GM19463 (cell line): ENCODE measurements at regions not wholly inside any gene's neighbourhood (a gene's known extent, or its start where the extent isn't known, plus 50 kb on each side); places are given as distances from the start of the nearest gene placed in this dataset.

Source experiments
- ATAC-seq: cut with Tn5 transposase; IDR thresholded peaks from one replicate; pipeline ENCODE4 v1.9.1; 2021; ENCODE audit warnings: mild to moderate bottlenecking, moderate library complexity; ENCODE audit not compliant: unreplicated experiment

DNA sequence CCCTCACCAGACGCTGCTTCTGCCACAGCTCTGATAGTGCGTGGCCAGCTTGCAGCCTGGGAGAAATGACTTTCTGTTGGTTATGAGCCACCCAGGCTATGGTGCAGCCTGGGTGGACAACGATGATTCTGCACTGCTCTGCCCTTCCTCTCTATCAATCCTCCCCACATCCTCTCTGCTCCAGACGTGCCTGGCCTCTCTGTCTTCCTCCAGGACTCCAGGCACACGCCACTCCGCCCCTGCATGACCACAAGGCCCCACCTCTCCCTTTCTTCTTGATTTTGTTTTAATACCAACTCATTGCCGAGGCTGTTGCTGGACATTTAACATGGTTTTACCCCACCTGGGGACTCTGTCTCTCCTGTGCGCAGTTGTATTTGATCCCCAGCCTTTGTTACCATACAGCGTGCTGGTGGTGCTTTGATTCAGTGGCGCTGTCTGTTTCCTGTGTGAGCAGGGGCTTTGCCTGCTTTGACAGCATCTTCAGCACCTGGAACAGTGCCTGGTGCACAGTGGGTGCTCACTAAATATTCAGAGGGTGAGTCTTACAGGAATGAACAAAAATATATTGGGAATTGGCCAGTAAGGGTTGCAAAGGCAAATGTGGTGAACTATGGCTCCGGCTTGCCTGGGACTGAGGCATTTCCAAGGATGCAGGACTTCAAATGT is 280.9 kb downstream of the CDH26 start:
- no peak for ATAC-seq

DNA sequence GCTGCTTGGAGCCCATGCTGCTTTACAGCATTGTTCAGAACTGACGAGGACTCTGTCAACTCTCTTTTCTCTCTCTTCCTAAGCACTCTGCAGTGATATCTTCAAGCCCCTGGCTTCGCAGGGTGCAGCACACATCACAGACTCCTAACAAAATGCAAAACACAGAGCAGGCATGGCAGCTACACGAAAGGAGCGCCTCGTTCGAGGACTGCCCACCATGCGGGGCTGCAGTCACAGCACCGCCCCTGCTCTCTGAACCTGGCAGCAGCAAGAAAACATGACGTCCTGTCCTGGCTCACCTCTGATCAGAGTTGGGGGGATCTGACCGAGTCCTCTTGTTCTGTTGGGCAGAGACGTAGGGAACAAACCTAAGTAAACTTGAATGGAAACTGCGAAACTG is 281.7 kb downstream of the CDH26 start:
- ATAC-seq: no peak

DNA sequence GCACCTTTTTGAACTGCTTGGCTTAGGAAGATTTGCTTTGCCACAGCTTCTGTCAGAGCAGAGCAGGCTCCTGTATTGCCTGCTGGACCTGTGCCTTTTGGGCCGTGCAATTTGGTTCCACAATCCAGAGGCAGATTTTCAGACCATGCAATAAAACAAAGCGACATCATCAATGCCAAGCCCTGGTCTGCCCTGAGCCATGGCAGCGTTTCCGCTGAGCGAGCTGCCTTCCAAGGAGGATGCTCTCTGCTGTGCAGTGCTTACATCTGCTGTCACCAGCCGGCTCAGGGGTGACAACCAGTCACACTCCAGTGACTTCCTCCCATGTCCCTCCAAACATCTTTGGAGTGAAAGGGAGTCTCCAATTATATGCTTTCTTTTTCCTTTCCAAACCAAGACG is 282.2 kb downstream of the CDH26 start:
- ATAC-seq: no peak

DNA sequence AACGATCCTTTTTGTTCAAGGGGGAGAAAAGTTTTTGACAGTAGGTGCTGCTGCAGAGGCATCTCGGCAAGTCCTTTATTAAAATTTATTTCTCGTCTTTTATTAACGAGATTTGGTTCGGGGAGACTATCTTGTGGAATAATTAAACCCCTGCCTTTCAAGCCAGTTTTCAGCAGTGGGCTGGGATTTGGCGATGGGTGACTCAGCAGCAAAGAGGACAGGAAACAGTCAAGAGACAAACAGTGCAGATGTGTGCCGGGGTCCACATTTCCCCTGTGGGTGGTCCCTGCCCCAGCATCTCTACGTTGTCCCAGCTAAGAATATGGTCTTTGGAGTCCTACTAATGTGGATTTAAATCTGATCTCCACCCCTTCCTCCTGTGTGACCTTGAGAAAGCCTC is 282.8 kb downstream of the CDH26 start:
- ATAC-seq: no peak

DNA sequence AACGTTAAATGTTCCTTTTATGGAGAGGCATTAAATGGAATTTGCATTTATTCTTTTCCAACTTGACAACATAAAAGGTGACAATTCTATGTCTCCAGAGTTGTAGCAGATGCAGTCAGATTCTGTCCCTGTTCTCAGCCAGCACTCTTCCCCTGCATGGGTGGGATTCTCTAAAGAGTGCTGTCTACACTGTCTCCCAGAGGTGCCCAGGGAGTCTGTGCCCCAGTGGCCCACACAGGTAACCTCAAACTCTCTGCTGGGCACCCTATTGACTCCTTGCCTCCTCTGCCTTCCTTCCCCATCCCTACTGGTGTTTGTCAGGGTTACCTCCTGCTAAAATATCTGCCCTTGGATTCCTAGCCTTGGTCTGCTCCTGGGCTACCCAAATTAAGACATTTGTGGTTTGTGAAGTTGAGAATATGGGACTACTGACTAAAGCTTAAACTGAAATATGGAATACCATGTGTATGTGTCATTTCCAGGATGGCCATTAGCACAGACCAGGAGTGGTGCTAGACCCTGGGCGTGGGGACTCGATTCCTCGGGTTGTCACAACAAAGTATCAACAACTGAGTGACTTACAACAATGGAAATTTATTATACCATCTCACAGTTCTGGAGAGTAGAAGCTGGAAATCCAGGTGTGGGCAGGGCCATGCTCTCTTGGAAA is 284.7 kb downstream of the CDH26 start:
- ATAC-seq: no peak

DNA sequence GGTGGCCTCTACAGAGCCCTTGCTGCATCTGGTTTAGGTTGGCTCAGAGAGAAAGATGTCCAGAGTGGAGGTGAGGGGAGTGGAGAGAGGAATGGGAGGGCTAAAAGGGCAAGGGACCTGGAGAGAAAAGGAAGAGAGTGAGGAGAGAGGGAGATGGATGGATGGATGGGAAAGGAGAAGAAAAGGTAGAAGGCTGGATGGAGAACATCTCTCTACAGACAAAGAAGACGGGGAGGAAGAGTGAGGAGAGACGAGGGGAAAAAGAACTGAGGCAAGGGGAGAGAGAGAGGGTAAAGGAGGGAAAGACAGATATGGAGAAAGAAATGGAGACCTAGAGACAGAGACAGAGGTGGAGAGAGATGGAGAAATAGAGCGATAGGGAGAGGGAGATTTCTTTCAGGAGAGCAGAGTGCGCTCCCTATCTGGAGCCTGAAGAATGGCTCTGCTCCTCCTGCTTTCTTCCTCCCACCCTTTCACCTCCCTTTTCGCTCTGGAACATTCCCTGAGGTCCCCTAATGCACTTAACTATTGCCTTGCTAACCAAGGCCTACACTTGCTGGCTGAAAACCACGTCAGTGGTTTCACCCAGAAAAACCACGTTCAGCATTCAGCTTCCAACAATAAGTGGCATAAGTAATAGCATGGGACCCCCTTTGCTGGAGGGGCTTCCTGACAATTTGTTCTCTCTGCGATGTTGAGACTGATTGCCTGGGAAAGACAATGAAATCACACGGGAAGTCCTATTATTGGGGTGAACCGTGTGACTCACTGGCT is 286.3 kb downstream of the CDH26 start:
- no peak for ATAC-seq

DNA sequence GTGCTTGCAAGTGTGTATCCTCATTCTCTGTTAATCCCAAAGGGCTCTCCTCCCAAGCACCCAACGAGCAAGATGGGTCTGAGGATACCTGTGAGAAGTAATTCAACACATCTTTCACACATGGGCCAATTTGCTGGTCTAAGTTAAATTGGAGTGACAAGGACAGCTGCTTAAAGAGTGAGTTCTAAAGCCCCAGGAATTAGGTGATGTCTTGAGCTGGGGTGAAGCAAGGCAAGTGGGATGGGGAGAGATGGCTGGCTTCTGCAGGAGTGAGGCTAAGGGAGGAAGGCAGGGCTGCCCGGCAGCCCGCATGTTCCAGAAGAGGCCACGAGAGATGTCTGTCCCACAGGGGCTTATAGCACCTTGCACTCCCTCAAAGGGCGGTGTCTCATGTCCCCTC is 288.5 kb downstream of the CDH26 start:
- ATAC-seq: no peak

DNA sequence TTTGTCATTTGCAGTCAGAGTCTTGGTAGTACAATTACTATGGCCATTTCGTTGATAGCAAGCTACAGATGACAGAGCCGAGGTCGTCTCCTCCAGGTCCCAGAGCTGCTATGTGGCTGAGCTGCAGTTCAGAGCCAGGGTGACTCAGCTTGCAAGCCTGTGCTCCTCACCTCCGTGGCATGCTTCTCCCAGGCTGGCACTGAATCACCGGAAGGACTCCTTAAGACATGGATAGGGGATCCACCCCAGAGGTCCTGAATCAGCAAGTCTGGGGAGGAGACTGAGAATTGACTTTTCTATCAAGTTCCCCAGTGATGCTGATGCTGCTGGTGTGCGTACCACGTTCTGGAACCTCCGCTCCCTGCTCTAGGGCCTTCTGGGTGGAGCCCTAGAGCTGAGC is 291.2 kb downstream of the CDH26 start:
- ATAC-seq: no peak

DNA sequence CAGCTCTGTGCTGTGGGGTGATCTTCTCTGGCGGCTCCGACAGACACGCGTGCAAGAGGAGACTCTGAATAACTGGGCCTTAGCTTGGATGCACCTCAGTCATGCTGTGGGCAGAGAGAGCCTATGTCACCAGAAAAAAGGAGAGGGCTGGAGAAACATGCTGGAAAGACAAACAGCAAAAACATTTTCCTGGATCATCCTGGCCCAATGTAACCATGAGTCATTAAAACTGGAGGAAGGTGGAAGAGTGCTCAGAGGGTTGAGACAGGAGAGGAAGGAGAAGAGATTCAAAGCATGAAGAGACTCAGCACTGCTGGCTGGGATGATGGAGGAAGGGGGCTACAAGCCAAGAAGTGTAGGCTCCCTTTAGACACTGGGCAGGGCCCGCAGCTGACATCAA is 292.0 kb downstream of the CDH26 start:
- ATAC-seq: no peak

DNA sequence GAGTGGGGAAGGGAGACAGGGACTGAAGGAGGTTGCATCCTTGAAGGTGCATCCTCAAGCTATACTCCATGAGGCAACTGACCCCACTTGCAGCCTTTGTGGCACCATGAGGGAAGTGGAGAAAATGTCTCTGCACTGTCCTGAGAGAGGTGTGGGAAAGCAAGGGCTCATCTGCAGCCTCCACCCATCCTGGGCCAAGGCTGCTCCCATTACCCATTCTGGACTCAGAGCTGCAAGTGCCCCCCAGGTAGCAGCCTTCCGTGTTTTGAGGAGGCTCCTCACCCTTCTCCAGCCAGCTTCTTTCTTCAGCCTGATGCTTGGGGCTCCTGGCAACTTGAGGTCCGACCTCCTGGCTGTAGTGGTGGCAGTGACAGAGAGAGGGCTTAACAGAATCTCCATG is 294.6 kb downstream of the CDH26 start:
- no peak for ATAC-seq

DNA sequence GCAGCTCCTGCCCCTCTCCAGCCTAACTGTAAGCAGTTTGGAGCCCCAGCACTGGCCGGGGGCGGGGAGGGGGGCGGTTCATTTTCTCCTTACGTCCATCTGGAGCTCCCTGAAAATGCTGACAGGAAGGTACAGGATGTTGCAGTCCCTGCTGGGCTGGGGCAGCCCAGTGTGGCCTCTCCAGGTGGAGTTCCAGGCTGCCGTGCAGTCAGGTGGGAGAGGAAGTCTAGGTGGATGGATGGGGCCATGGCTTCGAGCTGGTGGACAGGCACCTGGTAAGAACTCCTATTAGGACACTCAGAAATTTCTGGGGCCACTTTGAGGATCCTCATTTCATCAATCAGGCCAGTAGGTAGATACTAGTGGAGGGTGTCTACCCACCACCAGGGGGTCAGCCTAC is 295.2 kb downstream of the CDH26 start:
- ATAC-seq: no peak

DNA sequence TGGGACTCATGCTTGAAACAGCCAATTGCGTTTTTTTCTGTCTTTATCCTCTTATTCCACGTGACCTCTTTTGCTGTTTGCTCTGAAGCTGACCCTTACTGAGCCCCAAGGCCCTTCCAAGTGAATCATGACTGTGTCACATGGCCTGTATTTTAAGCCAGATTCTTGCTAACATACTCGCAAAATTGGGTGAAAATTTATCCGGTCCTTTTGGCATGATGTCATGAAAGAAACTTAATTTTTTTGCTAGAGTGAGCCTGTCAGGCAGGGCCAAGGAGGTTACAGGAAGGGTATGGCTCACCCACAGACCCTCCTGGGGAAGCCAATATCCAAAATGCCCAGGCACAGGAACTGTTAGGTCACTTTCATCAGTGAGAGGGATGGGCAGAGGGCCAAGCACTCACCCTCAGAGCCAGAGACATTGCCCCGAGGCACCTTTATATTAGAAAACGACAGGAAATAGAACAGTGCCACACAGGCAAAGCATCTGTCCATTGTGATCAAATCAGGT is 296.7 kb downstream of the CDH26 start:
- ATAC-seq: no peak

DNA sequence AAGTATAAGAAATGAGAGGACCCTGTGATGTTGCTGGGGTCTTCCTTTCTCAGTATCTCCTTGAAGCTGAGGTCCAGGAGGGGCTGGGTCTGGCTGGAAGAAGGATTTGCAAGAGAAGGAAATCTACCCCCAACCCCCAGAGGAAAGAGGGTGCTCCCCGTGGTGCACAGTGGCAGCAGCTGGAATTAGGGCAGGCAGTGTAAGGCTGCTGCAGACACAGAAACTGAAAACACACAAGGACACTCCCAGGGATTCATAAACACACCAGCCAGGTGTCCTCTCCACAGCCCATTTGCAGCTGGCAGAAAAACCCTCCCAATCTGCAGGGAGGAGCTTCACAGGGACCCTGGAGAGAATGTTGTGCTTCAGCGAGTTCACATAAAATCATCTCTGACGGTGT is 297.2 kb downstream of the CDH26 start:
- no peak for ATAC-seq

DNA sequence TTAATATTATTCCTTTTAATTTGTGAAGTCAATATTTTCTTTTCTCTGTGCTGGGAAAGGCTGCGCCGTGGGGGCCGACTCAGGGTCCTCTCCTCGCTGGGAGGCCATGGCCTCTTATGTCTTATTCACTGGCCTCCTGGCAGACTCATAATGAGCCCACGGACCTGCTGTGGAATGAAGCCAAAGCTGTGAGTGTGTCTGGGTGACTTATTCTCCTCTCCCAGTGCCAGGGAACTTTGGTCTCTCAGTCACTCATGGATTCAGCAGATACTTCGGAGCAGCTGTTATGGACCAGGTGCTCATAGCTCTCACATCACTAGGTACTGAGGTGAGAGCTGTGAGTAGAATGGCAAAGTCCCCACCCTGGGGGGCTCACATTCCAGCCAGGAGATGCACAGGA is 297.6 kb downstream of the CDH26 start:
- ATAC-seq: no peak

DNA sequence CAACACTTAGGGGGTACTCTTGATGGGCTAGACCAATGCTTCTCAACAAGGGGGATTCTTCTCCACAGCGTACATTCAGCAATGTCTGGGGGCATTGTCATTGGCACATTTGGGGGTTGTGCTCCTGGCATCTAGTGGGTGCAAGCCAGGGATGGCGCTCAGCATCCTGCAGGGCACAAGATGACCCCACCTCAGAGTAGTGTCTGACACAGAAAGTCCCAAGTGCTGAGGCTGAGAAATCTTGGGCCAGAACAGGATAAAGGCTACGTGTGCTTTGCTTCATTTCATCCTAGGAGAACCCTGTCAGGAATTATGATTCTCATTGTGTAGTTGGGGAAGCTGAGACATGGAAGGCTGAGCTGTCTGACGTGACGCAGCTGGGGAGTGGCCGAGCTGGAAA is 298.6 kb downstream of the CDH26 start:
- ATAC-seq: no peak

DNA sequence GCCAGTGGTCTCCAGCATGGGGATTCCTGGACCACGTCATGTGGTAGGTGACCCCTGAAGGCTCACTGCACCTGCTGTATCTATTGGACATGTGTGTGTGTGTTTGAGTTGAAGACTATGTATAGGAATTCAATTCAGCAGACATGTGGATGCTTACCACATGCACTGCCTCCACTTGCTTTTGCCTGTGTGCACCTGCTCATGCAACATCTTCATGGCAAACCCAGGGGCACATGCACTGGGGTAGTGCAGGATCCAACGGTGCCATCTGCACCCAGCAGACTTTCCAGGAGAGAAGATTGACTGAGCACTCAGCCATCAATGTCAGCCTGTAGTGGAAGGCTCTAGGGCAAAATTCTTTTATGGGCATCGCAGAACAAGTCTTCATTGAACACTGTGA is 299.4 kb downstream of the CDH26 start:
- ATAC-seq: no peak

DNA sequence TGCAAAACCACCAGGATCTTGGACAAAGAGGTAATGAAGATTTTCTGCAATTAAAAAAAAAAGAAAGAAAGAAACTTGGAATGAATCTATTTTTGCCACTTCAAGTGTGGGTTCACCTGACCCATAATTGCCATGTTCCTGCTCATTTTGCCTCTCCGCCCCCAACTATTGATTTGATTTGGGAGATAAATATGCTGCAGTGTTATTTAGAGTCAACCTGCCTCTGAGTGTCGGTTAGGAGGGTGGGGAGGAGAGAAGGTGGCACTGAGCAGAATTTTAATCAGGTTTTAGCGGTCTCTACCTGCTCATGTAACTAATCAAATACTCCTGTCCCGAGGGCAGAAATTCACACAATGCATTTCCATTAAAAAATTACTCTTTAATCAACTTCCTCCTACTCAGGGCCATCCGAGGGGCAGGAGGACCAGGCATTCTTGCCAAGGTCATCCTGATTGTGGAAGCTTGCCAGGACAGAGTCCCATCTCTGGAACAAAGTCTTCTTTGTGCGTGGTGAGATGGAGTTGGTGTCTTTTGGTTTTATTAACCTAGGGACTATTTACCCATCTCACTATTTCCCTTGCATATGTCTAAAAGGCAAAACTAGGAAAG is 300.1 kb downstream of the CDH26 start:
- no peak for ATAC-seq

DNA sequence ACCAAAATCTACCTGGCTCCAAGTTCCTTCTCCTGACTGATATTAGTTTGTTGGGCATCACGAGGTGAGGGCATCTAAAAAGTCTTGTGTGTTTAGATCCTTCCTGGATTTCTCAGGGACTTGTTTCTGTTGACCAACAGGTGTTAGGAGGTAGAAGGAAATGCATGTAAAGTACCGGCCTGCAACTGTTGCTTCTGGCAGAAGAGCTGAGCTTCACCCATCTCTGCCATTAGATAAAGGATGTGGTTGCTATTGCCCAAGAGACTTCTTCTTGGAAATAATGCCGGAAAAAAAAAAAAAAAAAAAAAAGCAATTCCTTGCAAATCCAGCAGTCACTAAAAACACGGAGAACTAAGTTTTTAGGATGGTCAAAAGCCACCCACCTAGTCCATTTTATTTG is 303.1 kb downstream of the CDH26 start:
- no peak for ATAC-seq

DNA sequence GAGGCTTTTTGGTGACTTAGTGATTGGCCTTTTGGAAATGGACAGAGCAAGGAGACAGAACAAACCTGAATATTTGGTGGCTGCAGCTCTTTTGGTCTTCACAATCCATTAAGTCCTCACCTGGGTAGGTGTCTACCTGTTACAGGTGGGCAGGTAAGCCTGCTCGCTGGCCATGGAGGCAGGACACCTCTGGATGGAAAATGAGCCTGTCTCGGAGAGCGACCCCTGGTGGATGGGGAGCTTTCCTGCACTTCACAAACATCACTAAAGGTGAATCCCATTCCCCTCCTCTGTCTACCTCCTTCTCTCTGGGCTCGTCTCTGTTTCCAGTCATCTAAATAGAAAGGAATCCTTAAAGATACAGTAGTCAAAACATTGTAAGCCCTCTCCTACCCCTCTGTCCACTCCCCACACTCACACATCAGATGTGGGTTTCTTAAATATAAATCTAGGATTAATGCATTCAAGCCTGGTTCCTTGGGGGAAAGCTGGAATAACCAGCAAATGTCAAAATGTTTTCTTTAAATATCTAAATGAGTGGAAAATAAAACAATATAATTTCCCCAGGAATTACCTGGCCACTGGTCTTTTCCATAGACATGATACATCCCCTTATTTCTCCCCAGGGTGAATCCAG is 304.9 kb downstream of the CDH26 start:
- no peak for ATAC-seq

DNA sequence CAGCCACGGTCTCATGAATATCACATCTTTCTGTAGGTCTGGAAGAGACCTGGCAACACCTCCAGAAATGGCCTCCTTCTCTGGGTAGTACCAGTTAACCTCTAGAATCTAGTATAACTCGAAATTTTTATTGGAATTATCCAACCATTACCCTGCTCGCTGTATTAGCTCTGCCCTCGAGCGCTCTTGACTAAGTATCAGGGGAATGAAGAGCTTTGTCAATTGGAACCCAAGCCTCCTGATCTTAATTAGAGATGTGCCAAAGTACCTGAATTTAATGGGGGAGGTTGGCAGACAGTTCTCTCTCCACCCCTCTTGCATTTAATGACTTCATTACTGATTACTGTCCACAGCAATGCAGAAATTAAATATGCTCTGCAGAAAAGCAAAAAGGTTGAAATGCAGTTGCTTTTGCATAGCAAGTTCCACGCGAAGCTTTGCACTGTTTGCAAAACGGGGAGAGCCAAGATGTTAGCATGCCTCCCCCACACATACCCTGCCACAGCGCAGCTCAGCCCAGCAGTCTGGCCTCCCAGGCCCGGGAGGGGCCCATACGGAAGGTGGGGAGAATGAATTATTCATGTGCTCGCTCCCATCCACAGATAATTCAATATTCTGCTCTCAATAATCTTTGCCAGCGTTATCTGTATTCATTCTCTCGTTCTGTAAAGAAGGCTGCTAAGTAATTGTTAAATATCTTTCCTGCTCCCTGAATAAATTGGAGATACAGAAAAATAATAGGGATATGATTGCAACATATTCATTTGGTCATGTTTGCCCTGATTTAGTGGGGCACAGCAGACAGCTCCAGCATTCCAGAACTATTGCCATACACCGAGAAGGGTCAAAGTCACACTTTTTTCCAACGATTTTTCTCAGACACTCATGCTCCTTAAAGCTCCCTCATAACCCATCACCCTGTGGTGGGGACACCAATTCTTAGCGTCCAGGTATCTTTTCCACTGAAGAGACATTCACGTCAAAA is 305.8 kb downstream of the CDH26 start:
- ATAC-seq: no peak
